ENCODE measurements at regions not wholly inside any gene's neighbourhood (a gene's known extent, or its start where the extent isn't known, plus 50 kb on each side); places are given as distances from the start of the nearest gene placed in this dataset.

DNA sequence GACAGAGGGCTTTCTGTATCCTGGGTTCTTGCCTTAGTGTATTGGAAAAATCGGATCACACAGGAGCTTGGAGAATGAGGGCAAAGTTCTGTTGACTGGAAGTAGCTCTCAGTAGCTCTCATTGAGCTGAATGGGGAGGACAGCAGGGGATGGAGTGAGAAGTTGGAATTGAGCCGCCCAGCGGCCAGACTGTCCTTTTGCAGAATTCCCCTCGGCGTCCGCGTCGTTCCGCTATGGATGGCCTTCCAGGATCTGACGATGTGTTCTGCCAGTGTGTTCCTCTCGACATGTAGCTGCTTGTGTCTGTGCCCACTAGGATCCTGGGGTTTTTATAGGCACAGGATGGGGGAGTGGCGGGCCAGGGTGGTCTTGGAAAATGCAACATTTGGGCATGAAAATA, 351.8 kb upstream of the SEMA3A start:
- intact Hi-C loops (cut with DNase I, micrococcal nuclease), result no loop called here
- Histone ChIP-seq H3K4me1 (ENCODE audit: low read depth) (no peaks in the 10 kb centered on the region), H3K9me3 (no peaks in the 10 kb centered on the region), H3K4me3 (no peak overlapping the region), H3K36me3 (ENCODE audit: low read depth) (no peaks in the 10 kb centered on the region)
- TF ChIP-seq, protein P1, sequence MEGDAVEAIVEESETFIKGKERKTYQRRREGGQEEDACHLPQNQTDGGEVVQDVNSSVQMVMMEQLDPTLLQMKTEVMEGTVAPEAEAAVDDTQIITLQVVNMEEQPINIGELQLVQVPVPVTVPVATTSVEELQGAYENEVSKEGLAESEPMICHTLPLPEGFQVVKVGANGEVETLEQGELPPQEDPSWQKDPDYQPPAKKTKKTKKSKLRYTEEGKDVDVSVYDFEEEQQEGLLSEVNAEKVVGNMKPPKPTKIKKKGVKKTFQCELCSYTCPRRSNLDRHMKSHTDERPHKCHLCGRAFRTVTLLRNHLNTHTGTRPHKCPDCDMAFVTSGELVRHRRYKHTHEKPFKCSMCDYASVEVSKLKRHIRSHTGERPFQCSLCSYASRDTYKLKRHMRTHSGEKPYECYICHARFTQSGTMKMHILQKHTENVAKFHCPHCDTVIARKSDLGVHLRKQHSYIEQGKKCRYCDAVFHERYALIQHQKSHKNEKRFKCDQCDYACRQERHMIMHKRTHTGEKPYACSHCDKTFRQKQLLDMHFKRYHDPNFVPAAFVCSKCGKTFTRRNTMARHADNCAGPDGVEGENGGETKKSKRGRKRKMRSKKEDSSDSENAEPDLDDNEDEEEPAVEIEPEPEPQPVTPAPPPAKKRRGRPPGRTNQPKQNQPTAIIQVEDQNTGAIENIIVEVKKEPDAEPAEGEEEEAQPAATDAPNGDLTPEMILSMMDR (IDR thresholded peaks at IDR 0.05), result no peak
- DNase-seq (no peak), ATAC-seq (no peak)

DNA sequence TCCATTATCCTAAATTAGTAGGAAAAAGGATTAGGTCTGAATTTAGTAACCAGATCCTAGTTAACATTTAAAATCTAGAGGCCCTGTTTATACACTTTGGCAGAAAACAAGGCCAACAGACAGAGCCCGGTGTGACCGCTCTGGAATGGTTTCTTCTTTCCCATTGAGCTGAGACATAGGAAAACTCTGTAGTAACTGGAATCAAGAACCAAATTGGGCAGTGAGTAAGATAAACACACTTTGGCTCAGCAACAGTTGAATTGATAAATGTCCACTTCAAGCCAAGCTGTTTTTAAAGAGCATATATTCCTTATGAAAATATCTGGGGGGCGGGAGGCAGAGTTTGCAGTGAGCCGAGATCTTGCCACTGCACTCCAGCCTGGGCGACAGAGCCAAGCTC, 343.7 kb upstream of the SEMA3A start:
- ATAC-seq (no peak), DNase-seq (no peak)
- no peaks in the 10 kb centered on the region for H3K4me1 ChIP-seq (ENCODE audit: low read depth)
- no peak overlapping the region for H3K4me3 ChIP-seq
- H3K9me3 ChIP-seq, result no peaks in the 10 kb centered on the region
- no peaks in the 10 kb centered on the region for H3K36me3 ChIP-seq (ENCODE audit: low read depth)
- TF ChIP-seq, protein P1 (IDR thresholded peaks at IDR 0.05), result no peak
- intact Hi-C loops (cut with DNase I, micrococcal nuclease), result no loop called here

DNA sequence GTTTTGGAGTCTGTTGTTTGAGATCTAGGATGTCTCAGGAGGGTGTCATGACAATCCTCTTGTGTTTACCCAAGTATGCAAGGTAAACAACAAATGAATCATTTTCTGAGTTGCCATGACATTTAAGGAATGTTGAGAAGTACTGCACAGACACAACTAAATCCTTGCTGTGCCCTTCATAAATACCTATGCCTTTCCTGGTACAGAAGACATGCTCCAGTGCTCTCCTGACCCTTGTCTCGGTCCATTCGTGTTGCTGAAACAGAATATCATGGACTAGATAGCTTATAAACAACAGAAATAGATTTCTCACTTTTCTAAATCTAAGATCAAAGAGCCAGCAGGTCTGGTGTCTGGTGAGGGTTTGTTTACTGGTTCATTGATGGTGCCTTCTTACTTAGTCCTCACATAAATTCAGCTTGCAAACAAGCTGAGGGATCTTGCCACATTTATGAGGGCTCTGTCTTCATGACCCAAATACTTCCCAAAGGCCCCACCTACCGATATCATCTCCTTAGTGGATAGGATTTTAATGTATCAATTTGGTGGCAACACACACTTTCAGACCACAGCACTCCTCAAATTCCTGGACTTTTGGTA, 341.8 kb upstream of the SEMA3A start:
- no peaks in the 10 kb centered on the region for H3K4me1 ChIP-seq (ENCODE audit: low read depth)
- H3K9me3 ChIP-seq, result no peaks in the 10 kb centered on the region
- TF ChIP-seq, protein P1 (IDR thresholded peaks at IDR 0.05), result no peak
- no peak for DNase-seq
- H3K36me3 ChIP-seq (ENCODE audit: low read depth), result no peaks in the 10 kb centered on the region
- intact Hi-C loops (cut with DNase I, micrococcal nuclease), result no loop called here
- ATAC-seq, result no peak
- H3K4me3 ChIP-seq, result no peak overlapping the region

DNA sequence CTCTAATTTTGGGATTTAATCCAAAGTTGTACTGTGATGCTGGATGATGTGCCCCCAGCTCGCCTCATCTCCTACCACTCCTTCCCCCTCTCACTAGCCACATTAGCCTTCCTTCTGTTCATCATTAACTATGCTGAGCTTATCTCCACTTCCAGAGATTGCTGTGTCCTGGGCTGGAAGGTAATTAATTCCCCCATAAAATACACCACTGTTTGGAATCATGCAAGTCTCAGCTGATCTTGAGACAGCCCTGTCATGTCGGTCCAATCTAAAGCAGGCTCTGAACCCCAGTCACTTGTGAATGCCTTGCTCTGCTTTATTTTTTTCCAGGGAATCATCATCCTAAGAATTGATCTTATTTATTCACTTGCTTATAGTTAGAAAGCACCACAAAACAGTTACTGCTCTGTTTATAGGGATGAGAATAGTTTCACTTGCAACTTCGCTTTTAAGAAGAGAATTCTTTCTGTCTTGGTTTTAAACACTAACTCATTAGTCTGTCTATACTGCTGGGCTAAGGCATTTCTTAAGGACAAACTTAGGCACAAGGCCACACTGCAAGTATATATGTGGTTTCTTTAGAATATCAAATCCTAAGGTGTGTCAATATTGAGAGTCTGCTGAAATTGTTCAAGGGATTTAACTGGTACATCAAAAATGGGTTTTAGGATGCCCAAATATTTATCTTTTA, 341.1 kb upstream of the SEMA3A start:
- ATAC-seq (no peak), DNase-seq (no peak)
- H3K4me1 ChIP-seq (ENCODE audit: low read depth), result no peaks in the 10 kb centered on the region

DNA sequence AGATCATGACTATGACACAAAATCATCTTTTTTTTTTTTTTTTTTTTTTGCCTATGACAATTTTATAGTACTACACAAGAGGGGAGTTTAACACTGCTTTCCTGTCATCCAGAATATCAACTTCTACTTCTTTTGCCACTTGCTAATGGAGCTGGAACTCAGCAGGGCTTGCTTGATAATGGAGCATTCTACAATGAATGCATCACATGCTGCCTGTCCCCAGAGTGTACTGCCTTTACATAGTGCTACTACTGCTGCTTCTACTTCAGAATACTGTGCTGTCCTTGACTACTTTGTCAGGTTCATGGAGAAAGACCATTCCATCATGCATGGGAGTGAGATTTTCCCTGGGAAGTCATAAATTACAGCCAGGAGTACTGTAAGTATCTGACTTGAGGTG, 338.6 kb upstream of the SEMA3A start:
- DNase-seq, result no peak
- TF ChIP-seq, protein P1 (IDR thresholded peaks at IDR 0.05), result no peak
- no peaks in the 10 kb centered on the region for H3K36me3 ChIP-seq (ENCODE audit: low read depth)
- intact Hi-C loops (cut with DNase I, micrococcal nuclease), result no loop called here
- H3K4me1 ChIP-seq (ENCODE audit: low read depth), result no peaks in the 10 kb centered on the region
- ATAC-seq, result no peak
- no peaks in the 10 kb centered on the region for H3K9me3 ChIP-seq
- H3K4me3 ChIP-seq, result no peak overlapping the region

More for the DNA sequence above, 341.1 kb upstream of the SEMA3A start:
- H3K4me3 ChIP-seq, result no peak overlapping the region
- no peaks in the 10 kb centered on the region for H3K36me3 ChIP-seq (ENCODE audit: low read depth)
- intact Hi-C loops (cut with DNase I, micrococcal nuclease), result no loop called here
- H3K9me3 ChIP-seq, result no peaks in the 10 kb centered on the region
- TF ChIP-seq, protein P1 (IDR thresholded peaks at IDR 0.05), result no peak

Data from mucosa of descending colon (tissue), 3 donors.